KMS-11 (cell line): ENCODE measurements at regions not wholly inside any gene's neighbourhood (a gene's known extent, or its start where the extent isn't known, plus 50 kb on each side); places are given as distances from the start of the nearest gene placed in this dataset.

Experiments
- H2AFZ ChIP-seq: fragments of 200-600 bp; sonication (generic); 2 replicates; pipeline ENCODE4 v1.6.1; 2016; ENCODE audit warnings: antibody characterized with exemption, mixed run types, low read depth
- H3K27ac ChIP-seq: fragments of 200-600 bp; sonication (generic); 2 replicates; pipeline ENCODE4 v1.6.1; 2016; ENCODE audit warnings: mild to moderate bottlenecking, mixed run types
- H3K27me3 ChIP-seq: fragments of 200-600 bp; sonication (generic); 2 replicates; pipeline ENCODE4 v1.6.1; 2017; ENCODE audit warnings: mild to moderate bottlenecking, low read depth, mixed run types, moderate library complexity; ENCODE audit not compliant: insufficient read depth
- H3K36me3 ChIP-seq: fragments of 200-600 bp; sonication (generic); 2 replicates; pipeline ENCODE4 v1.6.1; 2017; ENCODE audit warnings: mild to moderate bottlenecking, mixed run types; ENCODE audit not compliant: insufficient read depth
- H3K4me1 ChIP-seq: fragments of 200-600 bp; sonication (generic); 2 replicates; pipeline ENCODE4 v1.6.1; 2016; ENCODE audit warnings: mild to moderate bottlenecking, low read depth, mixed run types; ENCODE audit not compliant: poor library complexity, severe bottlenecking
- H3K4me2 ChIP-seq: fragments of 200-600 bp; sonication (generic); 2 replicates; pipeline ENCODE4 v1.7.0; 2016; ENCODE audit warnings: mild to moderate bottlenecking, mixed run types
- H3K4me3 ChIP-seq: fragments of 200-600 bp; sonication (generic); IDR thresholded peaks from 2 replicates; pipeline ENCODE4 v1.6.1; 2017; ENCODE audit warnings: low read depth, low read length, mixed read lengths; ENCODE audit not compliant: insufficient read depth
- H3K79me2 ChIP-seq: fragments of 200-600 bp; sonication (generic); 2 replicates; pipeline ENCODE4 v1.6.1; 2016; ENCODE audit warnings: low read depth, mixed run types; ENCODE audit not compliant: insufficient read depth
- H3K9ac ChIP-seq: fragments of 200-600 bp; sonication (generic); 2 replicates; pipeline ENCODE4 v1.6.1; 2016; ENCODE audit warnings: mild to moderate bottlenecking, mixed run types
- H4K20me1 ChIP-seq: fragments of 200-600 bp; sonication (generic); 2 replicates; pipeline ENCODE4 v1.6.1; 2016; ENCODE audit warnings: mild to moderate bottlenecking, mixed run types; ENCODE audit not compliant: insufficient read depth
- CTCF ChIP-seq: fragments of 200-600 bp; sonication (generic); conservative IDR thresholded peaks from 2 replicates; pipeline ENCODE4 v1.6.1; 2017; ENCODE audit warnings: low read depth, mild to moderate bottlenecking, antibody characterized with exemption, low read length, moderate library complexity, mixed read lengths

- Histone ChIP-seq H3K36me3 (no peaks in the 10 kb centered on the region), H3K4me1 (no peaks in the 10 kb centered on the region), H3K4me3 (no peak overlapping the region), H2AFZ (no peak overlapping the region), H3K9ac (no peak overlapping the region), H3K79me2 (no peaks in the 10 kb centered on the region), H4K20me1 (no peaks in the 10 kb centered on the region), H3K27me3 (no peaks in the 10 kb centered on the region), H3K4me2 (no peak overlapping the region), H3K27ac (no peak overlapping the region)
- no peak for TF ChIP-seq CTCF
Measured at GRCh38 chr10:10848488-10849111, 169.1 kb upstream of the CELF2 start.

- H3K4me3 ChIP-seq = no peak overlapping the region
- H3K4me2 ChIP-seq = no peak overlapping the region
- no peak overlapping the region for H3K27ac ChIP-seq
- H2AFZ ChIP-seq = no peak overlapping the region
- no peak overlapping the region for H3K9ac ChIP-seq
- H4K20me1 ChIP-seq = no peaks in the 10 kb centered on the region
- H3K27me3 ChIP-seq = no peaks in the 10 kb centered on the region
- no peaks in the 10 kb centered on the region for H3K4me1 ChIP-seq
- H3K36me3 ChIP-seq = no peaks in the 10 kb centered on the region
- H3K79me2 ChIP-seq = no peaks in the 10 kb centered on the region
- no peak for TF ChIP-seq CTCF
Measured at GRCh38 chr10:10849306-10849705, 168.4 kb upstream of the CELF2 start.

GRCh38 chr10:10850214-10850613 lies 167.5 kb upstream of the CELF2 start:
- H3K27me3 ChIP-seq = no peaks in the 10 kb centered on the region
- H4K20me1 ChIP-seq = no peaks in the 10 kb centered on the region
- no peak for TF ChIP-seq CTCF
- no peak overlapping the region for H3K27ac ChIP-seq
- no peak overlapping the region for H3K9ac ChIP-seq
- no peaks in the 10 kb centered on the region for H3K36me3 ChIP-seq
- no peak overlapping the region for H3K4me3 ChIP-seq
- H3K79me2 ChIP-seq = no peaks in the 10 kb centered on the region
- no peak overlapping the region for H3K4me2 ChIP-seq
- no peak overlapping the region for H2AFZ ChIP-seq
- H3K4me1 ChIP-seq = no peaks in the 10 kb centered on the region

- no peak for TF ChIP-seq CTCF
Measured at GRCh38 chr10:10852464-10852863, 165.2 kb upstream of the CELF2 start.

More at GRCh38 chr10:10852464-10852863, 165.2 kb upstream of the CELF2 start:
- Histone ChIP-seq H3K4me1 (no peaks in the 10 kb centered on the region), H2AFZ (no peak overlapping the region), H3K4me2 (no peak overlapping the region), H3K9ac (no peak overlapping the region), H4K20me1 (no peaks in the 10 kb centered on the region), H3K4me3 (no peak overlapping the region), H3K36me3 (no peaks in the 10 kb centered on the region), H3K27ac (no peak overlapping the region), H3K27me3 (no peaks in the 10 kb centered on the region), H3K79me2 (no peaks in the 10 kb centered on the region)
